ENCODE measurements at regions not wholly inside any gene's neighbourhood (a gene's known extent, or its start where the extent isn't known, plus 50 kb on each side); places are given as distances from the start of the nearest gene placed in this dataset.
"Not testable (repeated sequence)": the region's sequence is repeated elsewhere in the genome, so short reads cannot be mapped to it uniquely, and the experiment has no call there.

- no peaks in the 10 kb centered on the region for H3K36me3 Mint-ChIP-seq (ENCODE audit: low read depth)
- H3K4me1 Mint-ChIP-seq (ENCODE audit: low read depth), result no peaks in the 10 kb centered on the region; the same call in 1 of the 2 replicates
- H3K9me3 Mint-ChIP-seq, result no peaks in the 10 kb centered on the region
- H3K27me3 Mint-ChIP-seq (ENCODE audit: insufficient read depth), result no peaks in the 10 kb centered on the region
- no peak overlapping the region for H3K4me3 Mint-ChIP-seq
- no peak for DNase-seq
- no peak overlapping the region for H3K27ac Mint-ChIP-seq
- TF ChIP-seq, protein P1, sequence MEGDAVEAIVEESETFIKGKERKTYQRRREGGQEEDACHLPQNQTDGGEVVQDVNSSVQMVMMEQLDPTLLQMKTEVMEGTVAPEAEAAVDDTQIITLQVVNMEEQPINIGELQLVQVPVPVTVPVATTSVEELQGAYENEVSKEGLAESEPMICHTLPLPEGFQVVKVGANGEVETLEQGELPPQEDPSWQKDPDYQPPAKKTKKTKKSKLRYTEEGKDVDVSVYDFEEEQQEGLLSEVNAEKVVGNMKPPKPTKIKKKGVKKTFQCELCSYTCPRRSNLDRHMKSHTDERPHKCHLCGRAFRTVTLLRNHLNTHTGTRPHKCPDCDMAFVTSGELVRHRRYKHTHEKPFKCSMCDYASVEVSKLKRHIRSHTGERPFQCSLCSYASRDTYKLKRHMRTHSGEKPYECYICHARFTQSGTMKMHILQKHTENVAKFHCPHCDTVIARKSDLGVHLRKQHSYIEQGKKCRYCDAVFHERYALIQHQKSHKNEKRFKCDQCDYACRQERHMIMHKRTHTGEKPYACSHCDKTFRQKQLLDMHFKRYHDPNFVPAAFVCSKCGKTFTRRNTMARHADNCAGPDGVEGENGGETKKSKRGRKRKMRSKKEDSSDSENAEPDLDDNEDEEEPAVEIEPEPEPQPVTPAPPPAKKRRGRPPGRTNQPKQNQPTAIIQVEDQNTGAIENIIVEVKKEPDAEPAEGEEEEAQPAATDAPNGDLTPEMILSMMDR (IDR thresholded peaks at IDR 0.05), result no peak
Measured at GRCh38 chr6:168992446-168993144, 261.1 kb downstream of the THBS2 start.

- H3K4me3 Mint-ChIP-seq; H3K4me1 Mint-ChIP-seq (ENCODE audit: low read depth); H3K27me3 Mint-ChIP-seq (ENCODE audit: insufficient read depth); H3K36me3 Mint-ChIP-seq (ENCODE audit: low read depth); H3K9me3 Mint-ChIP-seq; DNase-seq; H3K27ac Mint-ChIP-seq: not testable (repeated sequence)
Measured at GRCh38 chr6:168991695-168992094, 262.0 kb downstream of the THBS2 start.

DNA sequence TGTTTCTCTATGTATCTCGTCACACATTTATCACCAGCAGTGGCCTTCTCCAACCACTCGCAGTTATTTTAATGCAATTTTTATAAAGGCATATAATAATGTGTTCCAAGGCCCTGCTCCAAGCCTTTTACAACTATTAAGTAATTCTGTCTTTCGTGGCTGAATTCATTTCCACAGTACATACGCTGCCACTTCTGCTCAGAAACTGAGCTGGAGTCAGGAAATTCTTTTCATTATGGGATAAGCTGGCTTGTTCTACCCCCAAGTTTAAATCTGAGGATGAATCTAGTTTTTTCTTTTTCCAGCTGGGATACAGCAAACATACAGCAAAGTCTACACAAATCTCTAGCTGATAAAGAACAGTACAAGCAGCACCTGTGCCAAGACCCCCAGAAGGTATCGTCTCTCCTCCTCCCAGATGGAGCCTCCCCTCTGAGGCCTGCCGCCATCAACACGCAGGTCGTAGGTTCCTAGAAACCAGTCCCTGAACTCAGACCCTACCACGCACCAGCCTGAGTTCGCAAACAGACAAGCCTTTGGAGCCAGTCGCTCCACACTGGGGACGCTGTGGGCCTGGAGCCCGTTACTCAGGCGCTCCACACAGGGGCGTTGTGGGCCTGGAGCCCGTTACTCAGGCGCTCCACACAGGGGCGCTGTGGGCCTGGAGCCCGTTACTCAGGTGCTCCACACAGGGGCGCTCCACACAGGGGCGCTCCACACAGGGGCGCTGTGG lies 263.5 kb downstream of the THBS2 start:
- no peak for DNase-seq
- Mint-ChIP-seq H3K27me3 (ENCODE audit: insufficient read depth) (no peaks in the 10 kb centered on the region; the same call in 1 of the 2 replicates), H3K4me3 (no peak overlapping the region), H3K27ac (no peak overlapping the region), H3K9me3 (no peaks in the 10 kb centered on the region), H3K4me1 (ENCODE audit: low read depth) (no peaks in the 10 kb centered on the region; the same call in 1 of the 2 replicates), H3K36me3 (ENCODE audit: low read depth) (no peaks in the 10 kb centered on the region)
- TF ChIP-seq, protein P1 (IDR thresholded peaks at IDR 0.05), result peak; percentile 40; the same call in 1 of the 2 replicates

DNA sequence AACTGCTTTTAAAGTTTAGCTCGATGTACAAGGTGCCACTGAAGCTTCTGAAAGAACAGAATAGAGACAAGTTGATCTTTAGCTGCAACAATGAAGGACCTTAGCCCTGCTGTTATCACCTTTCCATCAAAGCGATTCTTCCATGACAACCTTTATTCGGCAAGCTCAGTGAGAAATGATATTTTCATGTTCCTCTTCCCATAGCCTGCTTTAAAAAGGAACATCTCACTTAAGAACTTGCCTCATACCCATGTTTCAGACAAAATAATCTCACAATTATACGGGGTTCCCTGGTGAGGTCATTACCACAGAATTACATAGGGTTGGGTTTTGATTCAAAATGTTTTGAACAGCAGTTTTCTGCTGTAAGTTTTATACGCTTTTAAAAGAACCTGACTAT lies 264.2 kb downstream of the THBS2 start:
- no peaks in the 10 kb centered on the region for H3K9me3 Mint-ChIP-seq
- TF ChIP-seq, protein P1 (IDR thresholded peaks at IDR 0.05), result no peak
- H3K36me3 Mint-ChIP-seq (ENCODE audit: low read depth), result no peaks in the 10 kb centered on the region
- no peaks in the 10 kb centered on the region; the same call in 1 of the 2 replicates for H3K4me1 Mint-ChIP-seq (ENCODE audit: low read depth)
- no peak overlapping the region for H3K27ac Mint-ChIP-seq
- no peak for DNase-seq
- H3K4me3 Mint-ChIP-seq, result no peak overlapping the region
- no peaks in the 10 kb centered on the region; the same call in 1 of the 2 replicates for H3K27me3 Mint-ChIP-seq (ENCODE audit: insufficient read depth)

DNA sequence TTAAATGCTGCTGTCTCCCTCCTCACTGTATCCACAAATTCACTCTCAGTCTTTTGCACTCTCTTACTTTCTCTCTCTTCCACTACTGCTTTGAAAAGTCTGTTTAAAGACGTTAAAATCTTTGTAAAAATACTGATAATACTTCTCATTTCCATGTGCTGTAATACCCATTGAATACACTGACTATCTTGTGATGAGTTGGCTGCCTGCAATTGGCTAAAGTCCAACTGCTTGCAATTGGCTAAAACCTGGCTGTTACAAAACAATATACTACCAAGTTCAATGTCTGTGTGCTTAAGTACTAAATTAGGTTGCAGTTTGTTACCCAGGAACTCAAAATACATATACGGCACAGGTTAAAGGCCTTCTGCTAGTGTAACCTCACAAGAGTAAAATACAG lies 264.8 kb downstream of the THBS2 start:
- Mint-ChIP-seq H3K36me3 (ENCODE audit: low read depth) (no peaks in the 10 kb centered on the region), H3K9me3 (no peaks in the 10 kb centered on the region), H3K27me3 (ENCODE audit: insufficient read depth) (no peaks in the 10 kb centered on the region; the same call in 1 of the 2 replicates), H3K4me3 (no peak overlapping the region), H3K4me1 (ENCODE audit: low read depth) (no peaks in the 10 kb centered on the region; the same call in 1 of the 2 replicates), H3K27ac (no peak overlapping the region)
- DNase-seq, result no peak
- TF ChIP-seq, protein P1 (IDR thresholded peaks at IDR 0.05), result no peak

GRCh38 chr6:168988280-168988679 lies 265.4 kb downstream of the THBS2 start:
- Mint-ChIP-seq H3K9me3 (no peaks in the 10 kb centered on the region), H3K27ac (no peak overlapping the region), H3K36me3 (ENCODE audit: low read depth) (no peaks in the 10 kb centered on the region), H3K4me1 (ENCODE audit: low read depth) (no peaks in the 10 kb centered on the region; the same call in 1 of the 2 replicates), H3K27me3 (ENCODE audit: insufficient read depth) (no peaks in the 10 kb centered on the region; the same call in 1 of the 2 replicates), H3K4me3 (no peak overlapping the region)
- TF ChIP-seq, protein P1 (IDR thresholded peaks at IDR 0.05), result no peak
- DNase-seq, result no peak

All from HFFc6 (cell line).